Ascending aorta (tissue), 2 donors: ENCODE measurements at regions not wholly inside any gene's neighbourhood (a gene's known extent, or its start where the extent isn't known, plus 50 kb on each side); places are given as distances from the start of the nearest gene placed in this dataset.

Experiments
- DNase-seq, 2 donors: peaks; one replicate each; pipeline ENCODE4 v3.0.0-alpha.2; 2019; ENCODE audit warnings: low spot score in 2 of 2
- H3K27ac ChIP-seq, 2 donors: fragments of 200-600 bp; sonication (generic); one replicate each; pipeline ENCODE4 v1.5.1; 2016 to 2017; ENCODE audit warnings: mild to moderate bottlenecking in 1 of 2
- H3K27me3 ChIP-seq: fragments of 200-600 bp; sonication (generic); one replicate; pipeline ENCODE4 v1.5.1; 2017
- H3K36me3 ChIP-seq, 2 donors: fragments of 200-600 bp; sonication (generic); one replicate each; pipeline ENCODE4 v1.5.1; 2016
- H3K4me1 ChIP-seq, 2 donors: fragments of 200-600 bp; sonication (generic); one replicate each; pipeline ENCODE4 v1.5.1; 2016 to 2017; ENCODE audit warnings: mild to moderate bottlenecking in 1 of 2
- H3K4me3 ChIP-seq, 2 donors: fragments of 200-600 bp; sonication (generic); one replicate each; pipeline ENCODE4 v1.5.1; 2016 to 2017; ENCODE audit warnings: mild to moderate bottlenecking in 1 of 2
- H3K9me3 ChIP-seq, 2 donors: fragments of 200-600 bp; sonication (generic); one replicate each; pipeline ENCODE4 v1.5.1; 2016
- CTCF ChIP-seq, 3 experiments: fragments of 200-600 bp in 2 of 3; fragments of 450-650 bp in 1 of 3; sonication (generic) in 2 of 3; IDR thresholded peaks; one replicate each; pipeline ENCODE4 v1.5.1; 2016 to 2019; ENCODE audit warnings: antibody characterized with exemption in 3 of 3, mild to moderate bottlenecking in 1 of 3, moderate library complexity in 1 of 3
- intact Hi-C: fragments of 100-400 bp; cut with DNase I; formaldehyde crosslinking; loops from one replicate; pipeline ENCODE4 v1.15.1; 2023

- TF ChIP-seq CTCF (IDR thresholded peaks at IDR 0.05): no peak
- Histone ChIP-seq H3K36me3 (no peaks in the 10 kb centered on the region), H3K9me3 (no peaks in the 10 kb centered on the region), H3K4me1 (no peaks in the 10 kb centered on the region), H3K27ac (no peak overlapping the region), H3K4me3 (no peak overlapping the region), H3K27me3 (no peaks in the 10 kb centered on the region)
- intact Hi-C loops: no loop called here
- DNase-seq: no peak
Measured at GRCh38 chr1:98400446-98400845, 261.1 kb upstream of the SNX7 start.

- Histone ChIP-seq H3K27ac (no peak overlapping the region), H3K36me3 (no peaks in the 10 kb centered on the region), H3K27me3 (no peaks in the 10 kb centered on the region), H3K4me3 (no peak overlapping the region), H3K4me1 (no peaks in the 10 kb centered on the region), H3K9me3 (no peaks in the 10 kb centered on the region)
- DNase-seq: no peak
- TF ChIP-seq CTCF (IDR thresholded peaks at IDR 0.05): no peak
- intact Hi-C loops: no loop called here
Measured at GRCh38 chr1:98399218-98399617, 262.3 kb upstream of the SNX7 start.

DNA sequence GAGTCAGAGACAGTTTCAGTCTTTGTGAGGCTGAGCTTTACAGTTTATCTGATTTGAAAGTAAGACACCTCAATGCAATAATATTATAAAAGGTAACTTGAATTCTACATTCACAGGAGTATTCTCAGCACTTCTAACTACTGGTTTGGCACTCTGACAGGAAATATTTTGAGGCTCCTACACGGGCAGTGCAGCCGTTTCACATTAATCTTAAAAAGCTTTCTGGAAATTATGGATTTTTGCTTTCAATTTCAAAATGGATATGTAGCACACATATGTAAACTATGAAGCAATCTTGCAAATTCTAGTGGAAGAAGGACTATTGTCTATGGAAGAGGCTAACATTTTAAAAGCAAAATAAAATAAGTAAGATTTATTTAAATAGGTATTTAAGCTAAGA is 262.9 kb upstream of the SNX7 start:
- Histone ChIP-seq H3K27ac (no peak overlapping the region), H3K4me3 (no peak overlapping the region), H3K27me3 (no peaks in the 10 kb centered on the region), H3K9me3 (no peaks in the 10 kb centered on the region), H3K4me1 (no peaks in the 10 kb centered on the region), H3K36me3 (no peaks in the 10 kb centered on the region)
- intact Hi-C loops: no loop called here
- no peak for TF ChIP-seq CTCF (IDR thresholded peaks at IDR 0.05)
- no peak for DNase-seq

GRCh38 chr1:98398092-98398491 is 263.4 kb upstream of the SNX7 start:
- no peaks in the 10 kb centered on the region for H3K9me3 ChIP-seq
- no peaks in the 10 kb centered on the region for H3K27me3 ChIP-seq
- TF ChIP-seq CTCF (IDR thresholded peaks at IDR 0.05): no peak
- no peak overlapping the region for H3K27ac ChIP-seq
- H3K36me3 ChIP-seq: no peaks in the 10 kb centered on the region
- H3K4me1 ChIP-seq: no peaks in the 10 kb centered on the region
- DNase-seq: no peak
- intact Hi-C loops: no loop called here
- H3K4me3 ChIP-seq: no peak overlapping the region

DNA sequence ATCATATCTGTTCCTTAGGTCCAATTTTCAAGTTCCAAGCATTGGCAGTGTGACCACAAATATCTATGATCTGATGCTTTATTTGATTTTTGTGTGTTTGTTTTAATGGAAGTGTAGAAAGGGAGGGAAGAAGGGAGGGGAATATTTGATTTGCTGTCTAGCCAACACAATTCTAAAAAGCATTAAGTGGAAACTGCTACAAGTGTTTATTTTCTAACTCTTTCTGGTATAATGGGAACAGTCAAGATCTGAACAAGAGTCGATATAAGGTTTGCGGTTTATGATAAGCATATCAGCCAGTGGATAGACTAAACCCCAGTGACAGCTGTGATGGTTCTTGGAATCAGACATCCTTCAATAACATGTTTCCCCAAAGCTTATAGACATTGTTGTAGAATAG is 267.8 kb upstream of the SNX7 start:
- Histone ChIP-seq H3K27me3 (no peaks in the 10 kb centered on the region), H3K9me3 (no peaks in the 10 kb centered on the region), H3K27ac (no peak overlapping the region), H3K4me3 (no peak overlapping the region), H3K36me3 (no peaks in the 10 kb centered on the region), H3K4me1 (no peaks in the 10 kb centered on the region)
- no peak for TF ChIP-seq CTCF (IDR thresholded peaks at IDR 0.05)
- no peak for DNase-seq
- intact Hi-C loops: no loop called here

DNA sequence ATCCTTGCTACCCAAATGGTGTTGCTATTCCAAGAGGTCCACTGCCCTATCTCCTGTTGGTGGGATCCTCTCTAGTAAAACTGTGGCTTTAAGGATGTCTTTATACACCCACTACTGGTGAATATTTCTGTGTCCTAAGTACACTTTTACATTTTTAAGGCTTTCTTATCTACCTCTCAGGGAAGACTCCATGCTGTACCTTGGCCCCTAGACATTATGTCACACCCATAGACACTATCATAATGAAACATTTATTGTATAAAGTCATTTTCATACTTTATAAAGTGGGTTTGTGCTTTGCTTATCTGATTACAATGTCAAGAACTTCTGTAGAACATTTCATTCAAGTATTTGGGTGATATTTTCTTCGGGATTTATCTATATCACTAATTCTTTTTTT is 270.3 kb upstream of the SNX7 start:
- H3K27ac ChIP-seq: no peak overlapping the region
- intact Hi-C loops: no loop called here
- no peak overlapping the region for H3K4me3 ChIP-seq
- no peak for TF ChIP-seq CTCF (IDR thresholded peaks at IDR 0.05)
- H3K9me3 ChIP-seq: no peaks in the 10 kb centered on the region
- no peaks in the 10 kb centered on the region for H3K4me1 ChIP-seq
- H3K36me3 ChIP-seq: no peaks in the 10 kb centered on the region
- no peak for DNase-seq
- H3K27me3 ChIP-seq: no peaks in the 10 kb centered on the region
